NT2/D1 (cell line): ENCODE measurements at regions not wholly inside any gene's neighbourhood (a gene's known extent, or its start where the extent isn't known, plus 50 kb on each side); places are given as distances from the start of the nearest gene placed in this dataset.

Experiments used
- SUZ12 ChIP-seq: IDR thresholded peaks from 2 replicates; pipeline ENCODE4 v1.6.1; 2011; ENCODE audit not compliant: insufficient read length, insufficient read depth; ENCODE audit errors: extremely low read depth
- YY1 ChIP-seq: IDR thresholded peaks from 2 replicates; pipeline ENCODE4 v1.6.1; 2011; ENCODE audit not compliant: insufficient read length, insufficient read depth
- ZNF274 ChIP-seq: IDR thresholded peaks from 2 replicates; pipeline ENCODE4 v1.6.1; 2011; ENCODE audit warnings: mild to moderate bottlenecking, low read depth, low read length

DNA sequence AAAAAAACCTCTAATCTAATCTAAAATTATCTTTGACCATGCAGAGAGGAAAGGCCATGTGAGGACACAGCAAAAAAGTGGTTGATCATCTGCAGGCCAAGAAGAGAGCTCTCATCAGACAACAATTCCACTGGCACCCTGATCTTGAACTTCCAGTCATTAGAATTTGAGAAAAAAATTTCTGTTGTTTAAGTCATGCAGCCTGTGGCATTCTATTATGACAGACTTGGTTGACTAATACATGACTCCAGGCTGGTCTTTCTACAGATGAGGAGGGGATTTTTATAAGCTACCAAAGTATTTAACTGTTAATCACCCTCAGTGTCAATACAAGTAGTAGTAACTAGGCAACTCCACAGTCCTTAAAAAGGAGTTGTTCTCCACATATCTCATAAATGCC, 358.5 kb upstream of the RGMB start:
- TF ChIP-seq YY1 = no peak
- TF ChIP-seq ZNF274 = no peak
- TF ChIP-seq SUZ12 = no peak
